H1 (cell line): ENCODE measurements at regions not wholly inside any gene's neighbourhood (a gene's known extent, or its start where the extent isn't known, plus 50 kb on each side); places are given as distances from the start of the nearest gene placed in this dataset.

Experiments used
- RNF2 ChIP-seq: fragments of 200-900, 300-1000 bp; sonication (generic); IDR thresholded peaks from 2 replicates; pipeline ENCODE4 v1.7.1; 2016; ENCODE audit warnings: borderline replicate concordance, low read depth, mild to moderate bottlenecking, antibody characterized with exemption, low read length; ENCODE audit not compliant: poor library complexity, severe bottlenecking; ENCODE audit errors: missing control alignments
- TAF7 ChIP-seq: optimal IDR thresholded peaks from 2 replicates; pipeline ENCODE3; 2011; ENCODE audit warnings: low read depth, mild to moderate bottlenecking, inconsistent platforms, low read length, moderate library complexity, borderline replicate concordance

DNA sequence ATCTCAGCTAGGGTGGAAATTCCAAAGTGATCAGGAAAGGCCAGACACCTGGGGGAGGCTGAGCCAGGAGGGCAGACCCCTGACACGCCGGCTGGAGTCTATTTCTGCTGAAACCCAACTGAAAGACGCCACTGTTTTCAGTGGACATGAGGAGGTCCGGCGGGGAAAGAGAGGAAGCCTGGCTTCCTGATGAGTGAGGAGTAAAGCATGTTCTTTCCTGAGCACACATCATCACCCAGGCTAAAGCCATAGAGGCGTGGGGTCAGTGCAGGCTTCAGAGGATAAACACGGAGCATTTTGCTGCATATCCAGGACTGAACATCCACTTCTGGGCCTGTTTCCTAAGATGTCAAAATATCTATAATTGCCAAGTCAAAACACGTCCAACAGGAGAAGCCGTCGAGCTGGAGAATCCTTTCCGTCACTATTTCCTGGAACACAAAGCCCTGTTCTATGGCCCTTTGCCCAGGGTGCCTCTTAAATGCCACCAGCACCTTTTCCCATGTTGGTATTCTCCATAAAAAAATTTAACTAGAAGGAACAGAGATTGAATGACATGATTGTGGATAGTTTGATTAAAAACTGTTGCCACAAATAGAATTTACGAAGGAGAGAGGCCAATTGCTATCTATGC, 597.9 kb upstream of the ADAMTS16 start (continued):
- TF ChIP-seq TAF7 (no peak), RNF2 (no peak)
